ENCODE measurements at regions not wholly inside any gene's neighbourhood (a gene's known extent, or its start where the extent isn't known, plus 50 kb on each side); places are given as distances from the start of the nearest gene placed in this dataset.

DNA sequence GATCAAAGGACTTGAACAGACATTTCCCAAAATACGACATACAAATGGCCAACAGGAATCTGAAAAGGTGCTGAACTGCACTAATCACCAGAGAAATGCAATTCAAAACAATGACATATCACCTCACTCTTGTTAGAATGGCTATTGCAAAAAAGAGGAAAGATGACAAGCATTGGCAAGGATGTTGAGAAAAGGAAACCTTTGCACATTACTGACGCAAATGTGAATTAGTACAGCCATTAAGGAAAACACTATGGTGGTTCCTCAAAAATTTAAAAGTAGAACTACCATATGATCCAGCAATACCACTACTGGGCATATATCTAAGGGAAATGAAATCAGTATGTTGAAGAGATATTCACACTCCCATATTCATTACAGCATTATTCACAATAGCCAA, 57.7 kb upstream of the ASPRV1 start:
- no peak overlapping the region for H3K27ac ChIP-seq
- DNase-seq (ENCODE audit: low read depth in 1 of 2, low spot score in 1 of 2) = no peak
- no peaks in the 10 kb centered on the region for H3K9me3 ChIP-seq (ENCODE audit: low read depth)
- no peaks in the 10 kb centered on the region for H3K36me3 ChIP-seq
- TF ChIP-seq, protein P1, sequence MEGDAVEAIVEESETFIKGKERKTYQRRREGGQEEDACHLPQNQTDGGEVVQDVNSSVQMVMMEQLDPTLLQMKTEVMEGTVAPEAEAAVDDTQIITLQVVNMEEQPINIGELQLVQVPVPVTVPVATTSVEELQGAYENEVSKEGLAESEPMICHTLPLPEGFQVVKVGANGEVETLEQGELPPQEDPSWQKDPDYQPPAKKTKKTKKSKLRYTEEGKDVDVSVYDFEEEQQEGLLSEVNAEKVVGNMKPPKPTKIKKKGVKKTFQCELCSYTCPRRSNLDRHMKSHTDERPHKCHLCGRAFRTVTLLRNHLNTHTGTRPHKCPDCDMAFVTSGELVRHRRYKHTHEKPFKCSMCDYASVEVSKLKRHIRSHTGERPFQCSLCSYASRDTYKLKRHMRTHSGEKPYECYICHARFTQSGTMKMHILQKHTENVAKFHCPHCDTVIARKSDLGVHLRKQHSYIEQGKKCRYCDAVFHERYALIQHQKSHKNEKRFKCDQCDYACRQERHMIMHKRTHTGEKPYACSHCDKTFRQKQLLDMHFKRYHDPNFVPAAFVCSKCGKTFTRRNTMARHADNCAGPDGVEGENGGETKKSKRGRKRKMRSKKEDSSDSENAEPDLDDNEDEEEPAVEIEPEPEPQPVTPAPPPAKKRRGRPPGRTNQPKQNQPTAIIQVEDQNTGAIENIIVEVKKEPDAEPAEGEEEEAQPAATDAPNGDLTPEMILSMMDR (IDR thresholded peaks at IDR 0.05; ENCODE audit: low read depth, low read length) = no peak
- H3K4me1 ChIP-seq (ENCODE audit: low read depth) = no peaks in the 10 kb centered on the region
- no peak overlapping the region for H3K4me3 ChIP-seq
- no peaks in the 10 kb centered on the region for H3K27me3 ChIP-seq

- no peaks in the 10 kb centered on the region for H3K4me1 ChIP-seq (ENCODE audit: low read depth)
- no peak overlapping the region for H3K27ac ChIP-seq
- no peak for DNase-seq (ENCODE audit: low read depth in 1 of 2, low spot score in 1 of 2)
- no peaks in the 10 kb centered on the region for H3K36me3 ChIP-seq
- H3K27me3 ChIP-seq = no peaks in the 10 kb centered on the region
- no peaks in the 10 kb centered on the region for H3K9me3 ChIP-seq (ENCODE audit: low read depth)
- TF ChIP-seq, protein P1 (IDR thresholded peaks at IDR 0.05; ENCODE audit: low read depth, low read length) = no peak
- H3K4me3 ChIP-seq = no peak overlapping the region
Measured at GRCh38 chr2:70017962-70018361, 56.5 kb upstream of the ASPRV1 start.

- no peaks in the 10 kb centered on the region for H3K27me3 ChIP-seq
- no peaks in the 10 kb centered on the region for H3K9me3 ChIP-seq (ENCODE audit: low read depth)
- no peaks in the 10 kb centered on the region for H3K4me1 ChIP-seq (ENCODE audit: low read depth)
- H3K4me3 ChIP-seq = no peak overlapping the region
- H3K27ac ChIP-seq = no peak overlapping the region
- TF ChIP-seq, protein P1 (IDR thresholded peaks at IDR 0.05; ENCODE audit: low read depth, low read length) = no peak
- no peaks in the 10 kb centered on the region for H3K36me3 ChIP-seq
- no peak for DNase-seq (ENCODE audit: low read depth in 1 of 2, low spot score in 1 of 2)
Measured at GRCh38 chr2:70014959-70015358, 53.5 kb upstream of the ASPRV1 start.

DNA sequence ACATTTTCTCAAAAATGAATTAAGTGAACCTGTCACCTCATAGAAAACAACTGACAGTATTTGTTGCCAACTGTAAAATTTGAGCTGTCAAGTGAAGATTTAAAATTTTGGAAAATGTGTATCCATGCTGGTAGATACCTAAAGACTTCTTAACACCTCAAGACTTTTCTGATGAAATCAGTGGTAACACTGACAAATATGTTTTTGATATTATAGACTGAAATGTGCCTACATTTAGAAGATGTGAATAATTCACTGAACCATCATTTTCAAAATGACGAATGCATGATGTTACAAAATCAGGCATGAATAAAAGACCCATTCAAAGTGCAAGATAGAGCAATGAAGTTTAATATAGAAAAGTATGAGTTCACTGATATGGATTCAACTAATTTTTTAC, 51.5 kb upstream of the ASPRV1 start:
- Histone ChIP-seq H3K9me3 (ENCODE audit: low read depth) (no peaks in the 10 kb centered on the region), H3K27me3 (no peaks in the 10 kb centered on the region), H3K4me3 (no peak overlapping the region), H3K36me3 (no peaks in the 10 kb centered on the region), H3K27ac (no peak overlapping the region), H3K4me1 (ENCODE audit: low read depth) (no peaks in the 10 kb centered on the region)
- TF ChIP-seq, protein P1 (IDR thresholded peaks at IDR 0.05; ENCODE audit: low read depth, low read length) = no peak
- no peak for DNase-seq (ENCODE audit: low read depth in 1 of 2, low spot score in 1 of 2)

DNA sequence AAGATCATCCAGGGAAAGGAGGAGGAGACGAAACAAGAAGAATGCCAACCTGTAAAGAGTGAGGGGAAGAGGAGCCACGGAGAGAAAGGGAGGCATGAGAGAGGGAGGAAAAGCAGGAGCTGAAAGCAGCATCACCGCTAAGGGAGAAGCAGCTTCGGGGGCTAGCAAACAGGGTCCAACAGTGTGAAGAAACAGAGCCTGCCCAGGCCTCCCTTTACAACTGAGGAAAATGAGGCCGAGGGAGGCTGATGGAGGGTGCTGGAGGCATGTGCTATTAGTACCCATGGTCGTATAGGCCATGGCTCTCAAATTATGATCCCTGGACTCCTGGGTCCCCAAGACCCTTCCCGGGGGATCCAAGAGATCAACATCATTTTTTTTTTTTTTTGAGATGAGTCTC, 50.4 kb upstream of the ASPRV1 start:
- no peak for DNase-seq (ENCODE audit: low read depth in 1 of 2, low spot score in 1 of 2)
- TF ChIP-seq, protein P1 (IDR thresholded peaks at IDR 0.05; ENCODE audit: low read depth, low read length) = no peak
- Histone ChIP-seq H3K9me3 (ENCODE audit: low read depth) (no peaks in the 10 kb centered on the region), H3K27me3 (no peaks in the 10 kb centered on the region), H3K4me1 (ENCODE audit: low read depth) (no peaks in the 10 kb centered on the region), H3K27ac (no peak overlapping the region), H3K4me3 (no peak overlapping the region), H3K36me3 (no peaks in the 10 kb centered on the region)

DNA sequence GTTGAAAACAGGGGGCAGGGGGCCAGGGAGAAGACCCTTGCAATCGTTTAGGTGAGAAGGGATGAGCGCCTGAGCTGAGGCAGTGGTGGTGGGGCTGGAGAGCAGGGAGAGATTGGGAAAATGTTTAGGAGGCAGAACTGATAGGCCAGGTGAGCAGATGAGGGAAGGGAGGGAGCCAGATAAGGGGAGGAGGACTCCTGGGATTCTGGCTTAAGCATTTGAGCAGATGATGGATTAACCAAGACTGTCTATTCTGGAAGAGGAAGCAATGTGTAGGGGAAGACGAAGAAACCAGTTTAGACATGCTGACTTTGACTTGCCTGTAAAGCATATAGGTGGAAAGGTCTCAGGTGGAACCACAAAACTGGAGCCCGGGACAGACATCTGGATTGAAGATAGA, 49.9 kb upstream of the ASPRV1 start:
- Histone ChIP-seq H3K4me3 (no peak overlapping the region), H3K36me3 (no peaks in the 10 kb centered on the region), H3K27me3 (no peaks in the 10 kb centered on the region), H3K9me3 (ENCODE audit: low read depth) (no peaks in the 10 kb centered on the region), H3K4me1 (ENCODE audit: low read depth) (no peaks in the 10 kb centered on the region), H3K27ac (no peak overlapping the region)
- DNase-seq (ENCODE audit: low read depth in 1 of 2, low spot score in 1 of 2) = no peak
- TF ChIP-seq, protein P1 (IDR thresholded peaks at IDR 0.05; ENCODE audit: low read depth, low read length) = no peak

Data from cardiac muscle cell (in vitro differentiated cells and primary cell).